Stimulated activated CD4-positive, alpha-beta T cell treated with anti-CD3 and anti-CD28 coated beads, Interleukin-1b, Interleukin-23, amount 100 ng/mL, for 48 hours (primary cell): ENCODE measurements at regions not wholly inside any gene's neighbourhood (a gene's known extent, or its start where the extent isn't known, plus 50 kb on each side); places are given as distances from the start of the nearest gene placed in this dataset.

ENCODE experiments used
- DNase-seq: peaks from one replicate; pipeline ENCODE4 v3.0.0-alpha.2; 2020

DNA sequence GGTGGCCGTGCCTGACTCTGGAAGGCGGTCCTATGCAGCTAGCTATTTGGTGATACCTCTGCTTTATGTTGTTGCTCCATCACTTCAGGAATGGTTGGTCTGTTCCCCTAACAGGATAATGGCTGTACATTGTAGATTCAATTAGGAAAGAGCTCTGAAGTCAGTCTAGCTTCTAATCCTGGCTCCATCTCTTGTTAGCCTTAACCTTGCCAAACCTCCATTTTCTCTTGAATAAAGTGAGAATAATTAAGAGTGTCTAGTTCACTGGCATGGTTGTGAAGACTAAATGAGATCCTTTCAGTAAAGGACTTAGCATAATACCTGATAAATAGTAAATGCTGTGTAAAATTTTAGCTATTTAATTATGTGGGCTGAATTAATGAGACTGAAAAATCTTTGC is 262.5 kb upstream of the ARHGAP20 start:
- DNase-seq: no peak

DNA sequence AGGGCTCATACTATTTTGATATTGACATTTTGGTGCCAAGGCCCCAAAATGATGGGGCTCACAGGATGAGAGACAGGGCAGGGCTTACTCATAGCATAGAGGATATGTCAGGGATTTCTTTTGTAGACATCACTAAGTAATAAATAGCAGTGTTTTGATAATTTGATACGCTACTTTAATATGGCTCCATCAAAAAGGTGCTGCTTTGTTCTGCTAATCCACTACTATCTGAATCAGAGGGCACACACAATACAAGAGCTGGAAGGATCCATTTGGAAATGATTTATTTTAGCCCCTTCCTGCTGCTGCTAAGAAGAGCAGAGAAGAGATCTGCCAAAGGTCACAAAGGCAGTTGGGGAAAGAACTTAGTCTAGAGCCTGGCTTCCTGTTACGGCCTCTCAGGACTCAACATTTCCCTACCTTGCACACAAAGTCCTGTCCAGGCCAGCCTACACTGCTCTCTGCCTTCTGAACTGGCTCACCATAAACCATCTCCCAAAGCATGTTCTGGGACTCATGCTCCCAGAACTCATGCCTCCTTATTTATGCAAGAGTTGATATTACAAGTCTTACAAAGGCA is 261.3 kb upstream of the ARHGAP20 start:
- DNase-seq: no peak

DNA sequence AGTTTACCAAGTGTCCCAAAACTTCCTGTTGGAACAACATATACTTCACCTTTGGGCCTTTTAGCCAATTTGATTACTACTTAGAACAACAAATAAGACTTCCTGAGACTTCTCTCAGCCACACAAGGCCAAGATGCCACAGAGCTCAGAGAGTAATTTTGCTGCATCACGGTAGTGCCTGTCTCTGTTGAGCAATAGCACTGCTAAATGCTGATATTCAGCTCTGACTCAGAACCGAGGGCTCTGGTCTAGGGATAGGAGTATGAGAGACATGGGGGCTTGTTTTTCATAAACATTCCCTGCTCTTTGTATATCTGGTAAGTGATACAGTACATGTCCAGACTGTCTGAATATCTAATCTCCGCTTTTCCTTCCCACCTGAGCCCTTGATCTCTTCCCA is 260.4 kb upstream of the ARHGAP20 start:
- no peak for DNase-seq

DNA sequence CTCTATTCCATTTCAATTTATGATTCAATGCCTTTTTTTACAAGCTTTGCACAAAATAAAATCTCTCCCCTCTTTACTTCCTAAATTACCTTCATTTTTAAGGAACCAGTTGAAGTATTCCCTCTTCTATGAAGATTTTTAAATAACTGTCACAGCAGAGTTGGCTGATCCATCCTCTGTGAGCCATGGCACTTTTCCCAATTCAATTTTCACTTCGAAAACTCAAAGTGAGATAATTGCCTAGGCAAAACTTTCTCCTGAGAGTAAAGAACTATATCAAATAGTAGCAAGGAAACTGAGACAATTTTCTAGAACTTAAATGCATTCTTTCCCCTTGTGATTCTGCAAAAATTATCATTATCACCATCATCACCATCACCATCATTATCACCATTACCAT is 259.9 kb upstream of the ARHGAP20 start:
- DNase-seq: no peak

DNA sequence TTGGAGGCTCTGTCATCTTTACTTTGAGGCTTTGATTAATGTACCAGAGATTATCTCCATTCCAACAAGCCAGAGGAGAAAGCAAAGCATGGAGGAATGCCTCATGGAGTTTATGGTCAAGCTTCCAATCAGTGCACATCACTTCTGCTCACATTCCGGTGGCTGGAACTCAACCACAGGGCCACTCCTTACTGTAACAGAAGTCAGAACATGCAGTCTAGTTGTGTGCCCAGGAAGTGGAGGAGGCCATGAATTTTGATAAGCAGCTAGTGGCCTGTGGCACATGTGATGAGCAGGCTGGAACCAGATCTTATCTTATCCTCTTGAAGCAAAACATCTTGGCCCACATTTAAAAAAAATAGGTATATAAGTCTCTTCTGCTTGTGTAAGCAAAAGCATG is 258.9 kb upstream of the ARHGAP20 start:
- no peak for DNase-seq

DNA sequence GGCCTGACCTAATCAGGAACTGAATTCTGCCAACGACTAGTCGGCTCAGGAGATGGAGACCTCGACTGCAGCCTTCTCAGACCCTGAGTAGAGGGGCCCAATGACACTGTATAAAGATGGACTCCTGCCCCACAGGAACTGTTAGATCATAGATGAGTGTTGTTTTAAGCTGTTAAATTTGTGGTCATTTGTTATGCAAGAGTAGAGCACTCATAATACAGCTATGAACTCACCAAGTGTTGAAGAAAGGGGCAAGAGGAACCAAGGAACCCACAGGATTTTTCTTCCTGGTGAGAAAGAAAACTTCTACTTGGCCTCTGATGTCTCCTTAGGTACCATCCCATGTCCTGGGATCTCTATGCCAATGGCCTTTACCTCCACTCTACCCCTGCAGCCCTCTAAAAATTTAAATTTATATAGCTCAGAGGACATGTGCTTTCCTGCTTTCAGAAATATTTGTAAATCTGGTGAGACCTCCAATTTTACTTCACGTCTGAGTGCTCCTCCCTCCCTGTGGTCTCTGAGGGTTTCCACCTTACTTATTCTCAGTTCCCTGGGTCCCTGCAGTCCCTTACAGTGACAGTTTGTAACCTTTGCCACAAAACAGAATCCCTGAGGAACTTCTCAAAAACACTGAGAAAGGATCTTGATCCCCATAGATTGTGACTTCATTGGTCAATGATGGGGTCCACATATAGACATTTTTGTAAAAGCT is 256.3 kb upstream of the ARHGAP20 start:
- no peak for DNase-seq

DNA sequence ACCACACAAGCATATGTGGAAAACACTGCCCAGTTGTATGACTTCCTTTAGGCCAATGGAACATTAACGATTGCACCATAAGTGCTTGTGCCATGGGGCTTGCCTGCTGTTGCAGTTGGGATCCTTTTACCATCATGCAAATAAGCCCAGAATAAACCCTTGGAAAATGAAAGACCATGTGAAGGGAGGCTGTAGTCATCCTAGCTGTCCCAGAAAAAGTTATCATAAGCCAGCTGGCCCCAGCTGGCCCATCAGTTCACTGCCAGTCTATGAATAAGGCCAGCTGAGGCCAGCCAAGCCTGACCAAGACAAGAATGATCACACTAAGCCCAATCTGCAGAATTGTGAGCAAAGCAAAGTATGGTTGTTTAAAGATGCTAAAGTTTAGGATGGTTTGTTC is 253.9 kb upstream of the ARHGAP20 start:
- DNase-seq: no peak

DNA sequence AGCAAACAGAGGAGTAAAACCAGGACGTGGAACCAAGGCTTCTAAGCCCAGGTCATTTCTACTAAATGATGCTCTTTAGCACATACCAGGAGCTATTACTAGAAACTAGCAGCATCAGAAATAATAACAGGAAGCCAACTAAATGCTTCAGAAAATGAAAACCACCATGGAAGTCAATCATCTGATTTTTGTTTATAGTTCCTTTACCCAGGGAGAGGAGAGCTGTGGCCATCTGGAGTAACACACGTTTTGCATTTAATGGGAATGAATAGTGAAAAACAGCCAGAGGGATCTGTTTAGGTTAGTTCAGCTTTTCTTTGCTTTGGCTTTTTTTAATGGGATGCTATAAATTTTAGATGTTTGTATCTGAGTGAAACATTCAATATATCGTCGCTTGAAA is 250.7 kb upstream of the ARHGAP20 start:
- DNase-seq: no peak

DNA sequence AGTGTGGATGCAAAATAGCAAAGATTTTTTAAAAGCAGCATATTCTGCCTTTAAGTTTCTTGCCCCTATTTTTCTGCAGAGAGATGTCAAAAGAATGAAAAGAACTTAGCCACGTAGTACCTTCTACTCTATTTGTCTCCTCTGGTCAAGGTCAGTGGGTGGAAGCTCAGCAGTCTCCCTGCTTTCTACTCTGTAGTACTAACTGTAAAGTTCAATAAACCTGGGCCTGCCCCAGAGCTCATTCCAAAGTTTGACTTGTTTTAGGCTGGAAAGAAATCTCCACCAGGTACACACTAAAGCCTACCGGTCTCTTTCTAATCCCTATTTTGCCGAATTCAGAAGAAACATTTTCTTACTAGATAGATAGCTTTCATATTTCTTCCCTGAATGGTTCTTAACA is 247.9 kb upstream of the ARHGAP20 start:
- no peak for DNase-seq

DNA sequence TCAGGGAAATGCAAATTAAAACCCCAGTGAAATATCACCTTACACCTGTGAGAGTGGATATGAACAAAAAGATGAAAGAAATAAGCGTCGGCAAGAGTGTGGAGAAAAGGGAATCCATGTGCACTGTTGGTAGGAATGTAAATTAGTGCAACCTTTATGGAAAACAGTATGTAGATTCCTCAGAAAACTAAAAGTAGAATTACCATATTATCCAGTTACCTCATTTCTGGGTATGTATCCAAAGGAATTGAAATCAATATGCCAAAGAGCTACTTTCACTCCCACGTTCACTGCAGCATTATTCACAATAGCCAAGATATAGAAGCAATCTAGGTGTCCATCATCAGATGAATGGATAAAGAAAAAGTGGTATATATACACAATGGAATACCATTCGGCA is 246.0 kb upstream of the ARHGAP20 start:
- DNase-seq: no peak

DNA sequence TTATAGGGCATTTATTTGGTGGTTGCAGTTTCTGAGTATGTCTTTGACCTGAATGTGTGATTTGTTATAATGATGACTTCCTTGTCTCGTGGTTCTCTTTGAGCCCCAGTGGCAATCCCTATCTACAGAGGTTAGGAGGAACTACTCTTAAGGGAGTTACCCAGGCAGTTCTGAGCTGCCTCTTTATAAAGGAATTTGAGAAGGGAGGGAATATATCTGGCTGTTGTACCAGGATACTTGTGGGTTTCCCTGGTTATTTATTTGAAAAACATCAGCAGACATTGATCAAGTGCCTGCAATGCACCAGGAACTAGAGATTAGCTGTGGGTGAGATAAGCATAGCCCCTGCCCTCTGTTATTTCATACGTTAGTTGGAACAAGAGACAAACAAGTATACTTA is 243.5 kb upstream of the ARHGAP20 start:
- no peak for DNase-seq

DNA sequence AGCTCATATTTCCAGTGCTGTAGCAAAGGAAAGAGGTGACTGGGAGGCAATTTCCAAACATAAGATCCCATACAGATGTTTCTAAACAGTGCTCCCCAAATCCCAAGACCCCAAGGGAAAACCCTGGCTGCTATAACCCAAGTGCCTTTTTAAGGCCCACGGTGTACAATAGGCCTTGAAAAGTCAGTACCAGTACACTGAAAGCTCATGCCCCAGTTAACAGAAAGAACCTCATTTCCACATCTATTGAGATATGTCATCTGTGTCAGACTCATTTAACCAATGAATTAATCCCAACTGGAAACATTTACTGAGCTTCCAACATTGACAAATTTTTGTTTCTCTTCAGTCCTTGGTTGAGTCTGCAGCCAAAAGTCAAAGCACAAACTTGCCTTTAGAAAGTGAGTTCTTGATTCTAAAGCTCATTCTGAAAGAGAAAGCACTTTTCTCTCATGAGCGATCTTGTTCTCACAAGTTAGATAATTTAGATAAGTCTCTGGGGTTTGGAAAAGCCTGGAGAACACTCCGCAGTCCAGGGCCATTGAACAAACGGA is 239.8 kb upstream of the ARHGAP20 start:
- no peak for DNase-seq

DNA sequence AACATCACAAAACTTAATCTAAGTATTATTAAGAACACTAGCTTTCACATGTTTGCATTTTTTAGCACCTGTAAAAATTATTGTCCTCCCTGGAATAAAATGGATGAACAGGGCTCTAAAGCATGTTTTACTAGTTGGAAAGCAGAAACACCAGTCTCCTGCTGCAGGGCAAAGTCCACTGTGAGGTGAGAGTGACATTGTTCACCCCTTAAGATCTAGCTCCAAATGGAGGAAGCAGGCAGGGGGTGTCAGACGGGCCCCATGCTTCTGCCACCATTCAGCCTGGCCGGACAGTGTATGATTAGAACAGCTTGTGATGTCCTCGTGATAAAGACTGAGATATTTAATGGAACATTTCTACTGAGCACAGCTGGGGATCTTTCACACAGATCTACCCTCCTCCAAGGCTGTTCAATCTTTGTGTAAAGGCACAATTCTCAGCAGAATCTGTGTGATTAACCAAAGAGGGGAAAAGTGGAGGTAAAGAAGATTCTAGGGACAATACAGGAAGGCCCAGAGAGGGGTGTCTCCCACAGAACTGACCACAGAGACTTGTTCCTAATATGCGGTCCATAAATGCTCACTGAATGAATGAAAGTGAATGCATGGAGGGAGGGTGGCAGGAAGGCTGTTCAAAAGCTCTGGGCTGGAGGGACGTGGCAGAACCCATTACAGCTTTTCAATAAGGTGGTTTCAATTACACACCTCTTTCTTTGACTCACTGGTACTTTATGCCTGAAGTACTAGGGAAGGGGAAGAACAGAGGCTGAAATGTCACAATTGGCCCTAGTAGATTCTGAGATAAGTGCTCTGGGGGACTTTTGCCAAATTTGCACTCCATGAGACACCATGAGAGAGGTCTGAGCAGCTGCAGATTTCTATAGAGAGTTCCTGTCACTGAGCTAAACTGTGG is 239.1 kb upstream of the ARHGAP20 start:
- DNase-seq: no peak

DNA sequence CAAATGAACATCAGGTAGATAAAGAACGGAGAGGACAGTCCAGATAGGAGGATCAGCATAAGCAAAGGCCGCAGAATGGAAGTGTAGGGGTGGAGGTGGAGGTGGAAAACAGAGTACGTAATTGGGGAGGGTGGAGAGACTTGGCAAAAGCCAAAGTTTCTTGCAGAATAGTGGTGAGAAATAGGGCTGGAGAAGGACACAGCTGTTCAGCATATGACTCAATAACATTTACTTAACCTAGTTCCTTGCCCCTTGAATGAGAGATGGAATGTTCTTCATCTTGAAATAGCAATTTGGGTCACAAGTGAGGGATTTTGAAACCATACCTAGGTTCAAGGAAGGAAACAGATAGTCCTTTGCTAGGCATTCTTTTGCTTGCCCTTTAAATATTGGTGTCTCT is 235.9 kb upstream of the ARHGAP20 start:
- DNase-seq: no peak

DNA sequence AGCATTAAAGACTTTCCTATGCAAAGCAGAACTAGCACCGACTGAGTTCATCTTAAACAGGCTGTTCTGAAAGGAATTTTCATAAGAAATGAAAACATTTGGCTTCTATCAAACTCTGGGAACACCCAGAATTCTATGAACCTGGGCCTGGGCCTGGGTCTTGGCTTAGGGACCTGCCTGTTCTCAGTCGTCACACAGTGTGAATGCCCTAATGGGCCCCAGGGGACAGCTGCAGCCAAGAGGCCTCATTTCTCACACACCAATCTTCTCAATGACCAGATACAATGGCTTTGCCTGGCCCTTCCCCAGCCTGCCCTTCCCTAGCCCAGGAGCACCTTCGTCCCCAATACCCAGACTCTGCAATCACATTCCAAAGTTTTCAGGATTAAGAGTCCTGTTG is 234.9 kb upstream of the ARHGAP20 start:
- DNase-seq: no peak

DNA sequence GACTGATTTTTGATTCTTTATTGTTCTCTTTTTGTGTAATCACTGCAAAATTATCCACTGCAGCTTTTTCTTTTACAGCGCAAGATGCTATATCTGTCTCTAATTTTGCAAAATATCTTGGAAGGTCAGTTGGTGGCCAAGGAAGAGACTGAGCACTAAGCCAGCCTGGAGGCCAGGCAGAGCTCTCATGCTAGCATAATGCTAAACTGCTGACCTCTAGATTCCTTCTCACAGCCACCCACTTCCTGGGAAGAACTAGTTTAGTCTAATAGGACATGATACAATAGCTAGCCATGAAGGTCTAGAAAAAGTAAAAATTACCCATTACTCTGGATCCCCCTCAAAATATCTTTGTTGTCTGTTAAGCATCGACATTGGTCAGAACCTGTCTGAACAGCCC is 227.2 kb upstream of the ARHGAP20 start:
- no peak for DNase-seq

DNA sequence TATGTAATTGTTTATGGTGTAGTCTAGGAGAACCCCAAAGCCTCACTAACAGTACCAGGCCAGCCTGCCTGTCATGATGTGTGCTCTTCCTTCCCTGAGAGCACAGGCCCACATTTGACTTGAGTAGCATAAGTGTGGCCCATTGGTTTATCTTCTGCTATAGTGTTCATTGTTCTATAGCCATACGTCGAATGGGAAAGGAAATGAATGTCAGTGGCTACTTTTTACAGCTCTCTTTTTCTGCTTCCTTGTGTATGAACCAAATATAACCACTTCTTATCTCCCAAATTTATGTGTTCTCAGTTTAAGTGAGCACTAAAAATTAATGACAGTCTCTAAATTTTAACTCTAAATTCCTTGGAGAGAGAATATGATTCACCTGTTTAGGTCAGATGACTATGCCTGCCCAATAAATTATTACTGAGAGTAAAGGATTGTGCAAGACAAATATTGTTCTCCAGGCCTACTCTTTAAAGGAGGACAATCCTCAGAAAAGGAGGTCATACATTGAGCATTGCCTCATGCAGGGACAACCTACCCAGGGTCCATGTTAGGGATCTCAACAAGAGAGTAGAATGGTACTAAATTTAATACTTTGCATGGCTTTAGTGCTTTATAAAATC is 222.9 kb upstream of the ARHGAP20 start:
- DNase-seq: no peak

DNA sequence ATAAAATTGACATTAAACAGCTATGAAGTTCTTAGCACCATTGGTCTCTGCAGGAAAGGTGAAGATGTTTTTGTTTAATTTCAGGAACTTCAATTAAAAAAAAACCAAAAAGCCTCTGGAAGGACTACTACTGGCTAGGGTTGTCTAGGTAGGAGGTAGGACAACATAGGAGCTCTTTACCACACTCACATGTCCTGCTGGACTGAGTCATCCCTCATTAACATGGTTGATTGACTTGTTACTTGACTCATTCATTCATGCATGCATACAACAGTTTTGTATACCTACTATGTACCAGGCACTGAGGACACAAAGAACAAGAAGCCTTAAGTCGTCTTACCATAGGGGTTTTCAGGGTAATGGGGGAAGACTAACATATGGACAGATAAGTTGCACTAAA is 216.9 kb upstream of the ARHGAP20 start:
- no peak for DNase-seq

DNA sequence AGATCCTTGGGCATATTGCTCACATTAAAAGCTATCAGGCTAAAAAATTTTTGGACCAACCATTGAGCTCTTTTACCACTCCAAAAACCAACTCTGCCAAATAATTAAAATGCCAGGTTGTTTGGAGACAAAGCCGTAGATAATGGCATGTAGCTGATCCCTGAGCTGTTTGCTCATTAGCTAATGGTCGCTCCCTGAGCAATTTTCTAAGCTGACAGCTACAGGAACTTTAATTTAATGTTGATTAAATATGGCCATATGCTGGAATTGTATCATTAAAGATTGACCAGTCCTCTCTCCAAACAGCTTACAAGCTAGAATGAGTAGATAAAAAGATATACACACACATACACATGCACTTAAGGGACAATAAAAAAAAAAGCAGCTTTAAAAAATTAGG is 216.2 kb upstream of the ARHGAP20 start:
- DNase-seq: no peak

DNA sequence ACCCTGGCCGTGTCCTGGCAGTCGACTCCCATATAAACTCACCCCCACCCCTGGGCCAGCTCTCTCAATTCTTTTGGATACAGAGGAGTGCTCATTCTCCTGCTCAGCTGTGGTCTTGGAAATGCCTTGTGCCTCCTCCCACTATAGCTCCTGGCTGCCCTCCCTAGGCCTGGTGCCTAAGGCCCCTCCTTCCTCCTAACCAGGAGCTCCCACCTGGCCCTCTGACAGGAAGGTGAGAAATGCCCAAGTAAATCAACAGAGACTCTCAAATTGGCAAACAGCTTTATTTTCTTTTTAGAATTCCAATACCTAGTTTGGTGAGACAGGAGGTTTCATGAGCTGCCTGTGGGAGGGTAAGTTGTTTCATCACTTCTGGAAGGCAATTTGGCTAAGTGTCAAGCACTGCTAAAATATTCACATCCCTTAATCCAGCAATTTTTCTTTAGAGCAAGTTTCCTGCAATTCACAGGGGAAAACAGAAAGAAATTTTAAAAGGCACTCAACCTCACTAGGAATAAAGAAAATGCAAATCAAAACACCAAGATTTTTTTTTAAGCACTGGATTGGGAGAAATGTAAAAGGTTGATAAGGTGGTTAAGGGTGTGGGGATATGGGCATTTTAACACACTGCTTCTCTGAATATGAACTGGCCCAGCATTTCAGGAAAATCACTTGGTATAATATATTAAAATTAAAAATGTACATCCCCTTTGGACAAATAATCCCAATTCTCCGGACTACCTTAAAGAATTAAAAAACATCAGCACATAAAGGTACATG is 209.7 kb upstream of the ARHGAP20 start:
- DNase-seq: no peak

DNA sequence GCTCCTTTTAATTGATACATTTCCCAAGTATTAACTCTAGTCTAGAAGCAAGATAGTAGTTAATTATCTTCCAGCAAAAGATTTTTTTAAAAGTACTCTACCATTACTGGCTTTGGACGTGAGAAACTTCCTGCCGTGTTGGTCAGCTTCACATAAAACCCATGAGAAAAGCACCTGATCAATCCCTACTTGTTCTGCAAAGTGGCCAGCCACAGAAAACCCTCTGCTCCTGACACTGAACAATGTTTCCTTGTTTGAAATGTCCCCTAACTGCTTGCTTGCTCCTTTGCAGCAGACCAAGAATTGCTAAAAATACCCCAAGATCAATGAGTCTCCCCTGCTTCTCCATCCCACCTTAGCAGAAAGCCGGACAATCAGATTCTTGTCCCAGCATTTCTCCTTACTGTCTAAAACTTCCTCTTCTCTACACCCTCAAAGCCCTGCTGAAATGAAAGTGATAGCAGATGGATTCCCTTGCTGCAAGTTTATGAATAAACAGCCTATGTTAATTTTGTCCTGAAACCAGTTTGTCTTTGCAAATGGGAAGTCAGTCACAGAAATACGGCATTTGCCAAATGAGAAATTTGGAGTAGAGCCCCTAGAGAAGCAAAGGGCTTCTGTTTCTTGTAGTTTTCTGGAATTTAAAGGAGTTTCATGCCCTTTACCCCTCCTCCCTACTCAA is 207.1 kb upstream of the ARHGAP20 start:
- DNase-seq: no peak

DNA sequence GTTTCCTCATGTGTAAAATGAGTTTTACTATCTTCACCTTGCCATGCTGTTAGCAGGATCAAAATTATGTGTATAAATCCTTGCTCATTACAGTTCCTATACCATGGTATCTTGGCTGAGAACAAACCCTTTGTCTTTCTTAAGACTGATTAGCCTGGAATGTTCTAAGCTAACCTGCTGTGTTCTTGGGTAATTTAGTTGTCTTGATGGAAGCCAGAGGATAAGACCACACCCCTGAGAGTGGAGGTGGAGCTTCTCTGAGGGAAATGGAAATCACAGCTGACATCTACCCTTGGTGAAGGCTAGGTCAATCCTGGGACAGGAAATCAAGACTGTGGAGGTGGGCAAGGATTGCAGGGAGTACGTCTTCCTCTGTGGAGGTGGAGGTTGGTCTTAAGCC is 206.1 kb upstream of the ARHGAP20 start:
- DNase-seq: no peak
